ENCODE measurements at regions not wholly inside any gene's neighbourhood (a gene's known extent, or its start where the extent isn't known, plus 50 kb on each side); places are given as distances from the start of the nearest gene placed in this dataset.
"Not testable (repeated sequence)": the region's sequence is repeated elsewhere in the genome, so short reads cannot be mapped to it uniquely, and the experiment has no call there.

GRCh38 chrX:89839723-89840122, 82.0 kb upstream of the TGIF2LX start:
- H4K20me1 ChIP-seq (replicated peaks in 1 of 2; ENCODE audit: control insufficient read depth in 1 of 2, insufficient read depth in 2 of 2, low read length in 2 of 2); H3K4me3 ChIP-seq (ENCODE audit: extremely low read depth in 1 of 4, insufficient read depth in 2 of 4, low read depth in 3 of 4, low read length in 4 of 4); H2BK120ac ChIP-seq (replicated peaks; ENCODE audit: low read depth, low read length); H3K4me2 ChIP-seq (ENCODE audit: insufficient read depth in 1 of 2, low read depth in 2 of 2, low read length in 2 of 2); H3K23me2 ChIP-seq (ENCODE audit: low read depth, low read length); DNase-seq (ENCODE audit: low read depth in 1 of 2, low spot score in 2 of 2); H3K4me1 ChIP-seq (replicated peaks in 1 of 4; ENCODE audit: control insufficient read depth in 3 of 4, insufficient read depth in 4 of 4, low read length in 3 of 4); H3K14ac ChIP-seq (ENCODE audit: insufficient read length); H3K56ac ChIP-seq (replicated peaks; ENCODE audit: insufficient read length, low read depth, low read length); H4K5ac ChIP-seq (ENCODE audit: insufficient read length, low read depth, low read length); H2BK20ac ChIP-seq (ENCODE audit: low read length); CTCF ChIA-PET (ENCODE audit: partially characterized antibody); H4K91ac ChIP-seq (replicated peaks; ENCODE audit: insufficient read length, low read length); H3K9me3 ChIP-seq (ENCODE audit: insufficient read depth in 2 of 2, low read depth in 1 of 2, low read length in 1 of 2); H3K23ac ChIP-seq (ENCODE audit: insufficient read length); H2BK12ac ChIP-seq (ENCODE audit: low read depth, low read length); H3K9ac ChIP-seq (replicated peaks in 1 of 4; ENCODE audit: extremely low read depth in 1 of 4, low read depth in 3 of 4, low read length in 3 of 4); FAIRE-seq; H3K18ac ChIP-seq (ENCODE audit: extremely low read depth, low read length); H2BK5ac ChIP-seq (ENCODE audit: low read depth, low read length); H3K36me3 ChIP-seq (ENCODE audit: control insufficient read depth in 2 of 4, insufficient read depth in 4 of 4, low read length in 3 of 4); H2AFZ ChIP-seq (ENCODE audit: low read length); POLR2A ChIA-PET (ENCODE audit: partially characterized antibody); H4K8ac ChIP-seq (ENCODE audit: extremely low read depth, insufficient read depth, low read length); H3K79me1 ChIP-seq (ENCODE audit: low read depth, low read length); H3K27ac ChIP-seq (ENCODE audit: low read depth, low read length); H2BK15ac ChIP-seq (ENCODE audit: low read length); H3K27me3 ChIP-seq (replicated peaks in 1 of 4; ENCODE audit: control insufficient read depth in 3 of 4, extremely low read depth in 1 of 4, insufficient read depth in 3 of 4, low read length in 3 of 4); H3K79me2 ChIP-seq (ENCODE audit: control insufficient read depth in 1 of 2, insufficient read depth in 2 of 2, low read length in 2 of 2); H2AK5ac ChIP-seq (ENCODE audit: low read depth, low read length); H3K4ac ChIP-seq (replicated peaks; ENCODE audit: insufficient read length, low read depth, low read length): not testable (repeated sequence)
- WGBS, 2 experiments (ENCODE audit: extremely low coverage in 1 of 2, insufficient coverage in 1 of 2, insufficient read length in 1 of 2, insufficient replicate concordance in 2 of 2, low coverage in 1 of 2, low lambda C conversion rate in 2 of 2, missing lambda C conversion rate in 1 of 2), result 96% methylated on average over 5 of the region's 6 CpGs; no CpG with 5 or more reads in 1 of the 2 experiments
